K562 (cell line): ENCODE measurements at regions not wholly inside any gene's neighbourhood (a gene's known extent, or its start where the extent isn't known, plus 50 kb on each side); places are given as distances from the start of the nearest gene placed in this dataset.

Source experiments
- ATAC-seq: fragments of 200-7000 bp; cut with Tn5 transposase; 3 replicates; pipeline ENCODE4 v1.9.1; 2020; ENCODE audit warnings: moderate library complexity
- BruUV-seq: library from RNA; stranded (reverse); fragments of 400-500 nt; replicated peaks from 2 replicates; lab custom pipeline; 2021; lab: Mats Ljungman, UMichigan
- CTCF ChIA-PET: fragments of 300-600 bp; formaldehyde crosslinking; extraction: SDS; loops from one replicate; lab custom pipeline; 2021; ENCODE audit warnings: low intra/inter-chr PET ratio; lab: Yijun Ruan, JAX
- POLR2A ChIA-PET: fragments of 300-600, 350-650 bp; sonication (Branson Sonifier 250); formaldehyde crosslinking; extraction: SDS; loops from one replicate; lab custom pipeline; 2021; ENCODE audit warnings: antibody characterized with exemption, inconsistent platforms; lab: Yijun Ruan, JAX
- DNase-seq, 4 experiments: peaks; one replicate each; pipeline versions ENCODE4 v3.0.0 to v3.0.0-alpha.2; 2011 to 2018; ENCODE audit warnings: low spot score in 3 of 4, mixed read lengths in 3 of 4; ENCODE audit errors: extremely low read depth in 1 of 4
- FAIRE-seq: peaks from 2 replicates; lab custom pipeline; 2011; peaks lifted over from hg19 to GRCh38; lab: Jason Lieb, UNC
- H2AFZ ChIP-seq: 2 replicates; pipeline ENCODE4 v1.6.0; 2011; ENCODE audit warnings: low read depth, low read length, control low read depth, inconsistent platforms
- H3K27ac ChIP-seq: fragments of 200-600 bp; 3 replicates; pipeline ENCODE4 v1.8.0; 2011; ENCODE audit warnings: low read depth, mild to moderate bottlenecking, control low read depth, inconsistent platforms, low read length, moderate library complexity, mixed read lengths; ENCODE audit errors: extremely low read depth
- H3K27me3 ChIP-seq, 2 experiments: fragments of 300-600 bp in 1 of 2; 2 replicates in 1 of 2; 3 replicates in 1 of 2; pipeline versions ENCODE4 v1.6.0 to v1.8.0; 2011; ENCODE audit warnings: inconsistent platforms in 2 of 2, low read length in 2 of 2, mild to moderate bottlenecking in 1 of 2, mixed read lengths in 1 of 2, moderate library complexity in 1 of 2; ENCODE audit not compliant: control insufficient read depth in 2 of 2, insufficient read depth in 2 of 2
- H3K36me3 ChIP-seq: fragments of 300-600 bp; 3 replicates; pipeline ENCODE4 v1.8.0; 2011; ENCODE audit warnings: mild to moderate bottlenecking, low read length, inconsistent platforms; ENCODE audit not compliant: control insufficient read depth, insufficient read depth
- H3K4me1 ChIP-seq, 2 experiments: fragments of 200-600 bp in 1 of 2; replicated peaks in 1 of 2; 2 replicates in 1 of 2; 3 replicates in 1 of 2; pipeline versions ENCODE4 v1.5.1 to v1.8.0; 2011; ENCODE audit warnings: inconsistent platforms in 2 of 2, low read length in 2 of 2, mild to moderate bottlenecking in 1 of 2, mixed read lengths in 1 of 2, moderate library complexity in 1 of 2; ENCODE audit not compliant: control insufficient read depth in 2 of 2, insufficient read depth in 2 of 2
- H3K4me2 ChIP-seq: 2 replicates; pipeline ENCODE4 v1.6.1; 2011; ENCODE audit warnings: low read length, control low read depth, inconsistent platforms, mixed read lengths; ENCODE audit not compliant: insufficient read depth
- H3K4me3 ChIP-seq: fragments of 200-600 bp; sonication (generic), shearing (Covaris generic); 2 replicates; pipeline ENCODE4 v1.5.1; 2016; ENCODE audit warnings: control low read depth, inconsistent platforms
- H3K79me2 ChIP-seq: fragments of 200-600 bp; 3 replicates; pipeline ENCODE4 v1.8.0; 2011; ENCODE audit warnings: low read length, inconsistent platforms; ENCODE audit not compliant: control insufficient read depth, insufficient read depth
- H3K9ac ChIP-seq, 2 experiments: 2 replicates each; pipeline versions ENCODE4 v1.6.0 to v1.6.1; 2011; ENCODE audit warnings: low read depth in 2 of 2, low read length in 2 of 2, control low read depth in 1 of 2, inconsistent platforms in 1 of 2, mild to moderate bottlenecking in 1 of 2, mixed read lengths in 1 of 2; ENCODE audit not compliant: insufficient read depth in 1 of 2
- H3K9me1 ChIP-seq: one replicate; pipeline ENCODE4 v1.6.0; 2011; ENCODE audit warnings: inconsistent platforms, mild to moderate bottlenecking, low read length, moderate library complexity; ENCODE audit not compliant: control insufficient read depth, insufficient read depth
- H3K9me3 ChIP-seq: replicated peaks from 2 replicates; pipeline ENCODE4 v1.5.1; 2011; ENCODE audit warnings: low read depth, low read length, inconsistent platforms; ENCODE audit not compliant: control insufficient read depth, insufficient read depth
- H4K20me1 ChIP-seq: replicated peaks from 2 replicates; pipeline ENCODE4 v1.6.1; 2011; ENCODE audit warnings: low read length, inconsistent platforms, mixed read lengths; ENCODE audit not compliant: control insufficient read depth, insufficient read depth
- AFF1 ChIP-seq, 2 experiments: fragments of 450-650 bp; IDR thresholded peaks; 2 replicates each; pipeline ENCODE4 v1.6.1; 2018; ENCODE audit warnings: mild to moderate bottlenecking in 2 of 2, low read depth in 1 of 2; ENCODE audit not compliant: partially characterized antibody in 2 of 2
- BCL6 ChIP-seq: fragments of 250-450 bp; sonication (Bioruptor Pico); IDR thresholded peaks from 2 replicates; pipeline ENCODE4 v1.4.0; 2020
- BHLHE40 ChIP-seq: IDR thresholded peaks from 2 replicates; pipeline ENCODE4 v1.6.1; 2011; ENCODE audit warnings: low read length, improper control_type of control experiment
- DMBX1 ChIP-seq: fragments of 250-450 bp; sonication (Bioruptor Pico); IDR thresholded peaks from 2 replicates; pipeline ENCODE4 v1.8.0; 2022; ENCODE audit warnings: inconsistent platforms, mild to moderate bottlenecking, moderate library complexity, borderline replicate concordance
- HDAC6 ChIP-seq: IDR thresholded peaks from 2 replicates; pipeline ENCODE4 v1.6.1; 2012; ENCODE audit warnings: low read depth, mild to moderate bottlenecking, control low read depth, inconsistent platforms, low read length, moderate library complexity
- MXD1 ChIP-seq: fragments of 250-450 bp; sonication (Bioruptor Pico); IDR thresholded peaks from 2 replicates; pipeline ENCODE4 v1.8.0; 2021; ENCODE audit warnings: borderline replicate concordance, mild to moderate bottlenecking, moderate library complexity; ENCODE audit not compliant: poor library complexity, severe bottlenecking
- SNIP1 ChIP-seq: fragments of 450-650 bp; IDR thresholded peaks from 2 replicates; pipeline ENCODE4 v1.7.1; 2017; ENCODE audit warnings: low read depth, mild to moderate bottlenecking
- ZKSCAN1 ChIP-seq: fragments of 150-350 bp; IDR thresholded peaks from 2 replicates; pipeline ENCODE4 v1.6.1; 2016; ENCODE audit warnings: low read depth, low read length
- ZNF23 ChIP-seq: fragments of 250-450 bp; sonication (Bioruptor Pico); IDR thresholded peaks from 2 replicates; pipeline ENCODE4 v1.4.0; 2020; ENCODE audit warnings: mild to moderate bottlenecking
- WGBS: fragments of 100-300 bp; shearing (Covaris generic); methylation state at CpG from one replicate; pipeline ENCODE4 v1.1.6; 2016; ENCODE audit warnings: low coverage, mixed read lengths; ENCODE audit not compliant: insufficient coverage; ENCODE audit errors: missing lambda C conversion rate; 5-methylcytosine and 5-hydroxymethylcytosine counted together
- in situ Hi-C: fragments of 300-500 bp; cut with MboI; formaldehyde crosslinking; loops from 4 replicates; pipeline ENCODE4 v1.15.0; 2018; ENCODE audit warnings: inconsistent platforms, mixed read lengths
- intact Hi-C: fragments of 100-400 bp; cut with micrococcal nuclease; formaldehyde crosslinking; loops from 2 replicates; pipeline ENCODE4 v1.14.2; 2022
- TF ChIP-seq, protein P1 (sequence below): fragments of 450-650 bp; IDR thresholded peaks from 2 replicates; pipeline ENCODE4 v1.6.1; 2016
- TF ChIP-seq, protein P2 (sequence below): fragments of 250-450 bp; sonication (Bioruptor Pico); IDR thresholded peaks from 2 replicates; pipeline ENCODE4 v1.4.0; 2020

DNA sequence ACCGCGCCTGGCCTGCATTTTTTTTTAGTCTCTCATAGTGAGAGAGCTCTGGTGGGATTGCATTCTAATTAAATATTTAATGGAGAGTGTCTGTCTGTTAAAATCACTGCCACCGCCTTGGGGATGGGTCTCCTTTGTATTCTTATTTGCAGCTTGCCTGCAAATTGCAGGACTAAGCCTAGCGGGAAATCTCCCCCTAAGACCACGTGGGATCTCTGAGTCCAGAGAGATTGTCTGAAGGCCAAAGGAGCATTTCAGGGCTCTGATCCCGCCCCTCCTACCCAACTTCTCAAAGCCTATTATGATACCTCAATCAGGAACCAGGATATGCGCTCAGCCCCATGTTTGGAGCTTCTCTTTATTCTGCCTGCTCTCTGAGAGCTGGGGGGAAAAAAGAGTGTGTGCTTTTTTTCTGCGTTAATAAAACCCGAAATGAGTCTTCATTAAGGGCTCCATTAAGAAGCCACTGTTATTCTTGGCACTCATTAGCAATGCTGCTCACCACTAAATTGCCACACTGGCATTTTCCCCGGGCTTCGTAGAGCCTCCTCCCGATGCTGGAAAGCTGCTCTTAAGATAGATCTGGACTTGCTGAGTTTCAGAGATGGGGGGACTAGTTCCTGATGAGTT, 92.9 kb upstream of the THY1 start:
- in situ Hi-C loops, result no loop called here
- 6% methylated on average over 12 of the region's 12 CpGs for WGBS
- H3K36me3 ChIP-seq, result no peaks in the 10 kb centered on the region
- TF ChIP-seq, protein P1, sequence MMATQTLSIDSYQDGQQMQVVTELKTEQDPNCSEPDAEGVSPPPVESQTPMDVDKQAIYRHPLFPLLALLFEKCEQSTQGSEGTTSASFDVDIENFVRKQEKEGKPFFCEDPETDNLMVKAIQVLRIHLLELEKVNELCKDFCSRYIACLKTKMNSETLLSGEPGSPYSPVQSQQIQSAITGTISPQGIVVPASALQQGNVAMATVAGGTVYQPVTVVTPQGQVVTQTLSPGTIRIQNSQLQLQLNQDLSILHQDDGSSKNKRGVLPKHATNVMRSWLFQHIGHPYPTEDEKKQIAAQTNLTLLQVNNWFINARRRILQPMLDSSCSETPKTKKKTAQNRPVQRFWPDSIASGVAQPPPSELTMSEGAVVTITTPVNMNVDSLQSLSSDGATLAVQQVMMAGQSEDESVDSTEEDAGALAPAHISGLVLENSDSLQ, result no peak
- no peak for TF ChIP-seq AFF1 (IDR thresholded peaks at IDR 0.05; ENCODE audit: low read depth in 1 of 2, partially characterized antibody in 2 of 2)
- TF ChIP-seq BCL6 (CRISPR knock-in tag), result no peak
- TF ChIP-seq ZNF23, result no peak
- no peak for TF ChIP-seq MXD1 (CRISPR knock-in tag)
- TF ChIP-seq, protein P2, sequence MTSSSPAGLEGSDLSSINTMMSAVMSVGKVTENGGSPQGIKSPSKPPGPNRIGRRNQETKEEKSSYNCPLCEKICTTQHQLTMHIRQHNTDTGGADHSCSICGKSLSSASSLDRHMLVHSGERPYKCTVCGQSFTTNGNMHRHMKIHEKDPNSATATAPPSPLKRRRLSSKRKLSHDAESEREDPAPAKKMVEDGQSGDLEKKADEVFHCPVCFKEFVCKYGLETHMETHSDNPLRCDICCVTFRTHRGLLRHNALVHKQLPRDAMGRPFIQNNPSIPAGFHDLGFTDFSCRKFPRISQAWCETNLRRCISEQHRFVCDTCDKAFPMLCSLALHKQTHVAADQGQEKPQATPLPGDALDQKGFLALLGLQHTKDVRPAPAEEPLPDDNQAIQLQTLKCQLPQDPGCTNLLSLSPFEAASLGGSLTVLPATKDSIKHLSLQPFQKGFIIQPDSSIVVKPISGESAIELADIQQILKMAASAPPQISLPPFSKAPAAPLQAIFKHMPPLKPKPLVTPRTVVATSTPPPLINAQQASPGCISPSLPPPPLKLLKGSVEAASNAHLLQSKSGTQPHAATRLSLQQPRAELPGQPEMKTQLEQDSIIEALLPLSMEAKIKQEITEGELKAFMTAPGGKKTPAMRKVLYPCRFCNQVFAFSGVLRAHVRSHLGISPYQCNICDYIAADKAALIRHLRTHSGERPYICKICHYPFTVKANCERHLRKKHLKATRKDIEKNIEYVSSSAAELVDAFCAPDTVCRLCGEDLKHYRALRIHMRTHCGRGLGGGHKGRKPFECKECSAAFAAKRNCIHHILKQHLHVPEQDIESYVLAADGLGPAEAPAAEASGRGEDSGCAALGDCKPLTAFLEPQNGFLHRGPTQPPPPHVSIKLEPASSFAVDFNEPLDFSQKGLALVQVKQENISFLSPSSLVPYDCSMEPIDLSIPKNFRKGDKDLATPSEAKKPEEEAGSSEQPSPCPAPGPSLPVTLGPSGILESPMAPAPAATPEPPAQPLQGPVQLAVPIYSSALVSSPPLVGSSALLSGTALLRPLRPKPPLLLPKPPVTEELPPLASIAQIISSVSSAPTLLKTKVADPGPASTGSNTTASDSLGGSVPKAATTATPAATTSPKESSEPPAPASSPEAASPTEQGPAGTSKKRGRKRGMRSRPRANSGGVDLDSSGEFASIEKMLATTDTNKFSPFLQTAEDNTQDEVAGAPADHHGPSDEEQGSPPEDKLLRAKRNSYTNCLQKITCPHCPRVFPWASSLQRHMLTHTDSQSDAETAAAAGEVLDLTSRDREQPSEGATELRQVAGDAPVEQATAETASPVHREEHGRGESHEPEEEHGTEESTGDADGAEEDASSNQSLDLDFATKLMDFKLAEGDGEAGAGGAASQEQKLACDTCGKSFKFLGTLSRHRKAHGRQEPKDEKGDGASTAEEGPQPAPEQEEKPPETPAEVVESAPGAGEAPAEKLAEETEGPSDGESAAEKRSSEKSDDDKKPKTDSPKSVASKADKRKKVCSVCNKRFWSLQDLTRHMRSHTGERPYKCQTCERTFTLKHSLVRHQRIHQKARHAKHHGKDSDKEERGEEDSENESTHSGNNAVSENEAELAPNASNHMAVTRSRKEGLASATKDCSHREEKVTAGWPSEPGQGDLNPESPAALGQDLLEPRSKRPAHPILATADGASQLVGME (CRISPR knock-in tag), result no peak
- TF ChIP-seq ZKSCAN1, result no peak
- TF ChIP-seq SNIP1, result no peak
- no peak for TF ChIP-seq HDAC6
- TF ChIP-seq DMBX1 (CRISPR knock-in tag), result no peak
- TF ChIP-seq BHLHE40, result no peak

More for the DNA sequence above, 92.9 kb upstream of the THY1 start:
- Histone ChIP-seq H3K9ac (no peak overlapping the region), H3K4me3 (no peak overlapping the region), H3K4me2 (no peak overlapping the region), H4K20me1 (peaks cover 7% of the 10 kb centered on the region; the same call in 1 of the 2 replicates), H3K4me1 (no peaks in the 10 kb centered on the region), H2AFZ (no peak overlapping the region), H3K27ac (no peak overlapping the region), H3K9me3 (no peaks in the 10 kb centered on the region), H3K9me1 (no peaks in the 10 kb centered on the region), H3K79me2 (no peaks in the 10 kb centered on the region), H3K27me3 (peaks cover 24 to 50% of the 10 kb centered on the region in 2 experiments; a peak in 4 of 5 replicates)
- ATAC-seq (no peak), FAIRE-seq (no peak), DNase-seq (no peak)
- POLR2A ChIA-PET, result no interaction called here
- CTCF ChIA-PET, result no interaction called here
- BruUV-seq, result no TSS peak
- intact Hi-C loops, result no loop called here
